Esophagus muscularis mucosa (tissue), 4 donors: ENCODE measurements at regions not wholly inside any gene's neighbourhood (a gene's known extent, or its start where the extent isn't known, plus 50 kb on each side); places are given as distances from the start of the nearest gene placed in this dataset.

ENCODE experiments used
- CTCF ChIP-seq, 3 experiments: fragments of 200-600 bp in 2 of 3; fragments of 450-650 bp in 1 of 3; sonication (generic) in 2 of 3; IDR thresholded peaks; one replicate each; pipeline ENCODE4 v1.5.1; 2017 to 2019; ENCODE audit warnings: antibody characterized with exemption in 3 of 3, mild to moderate bottlenecking in 2 of 3, moderate library complexity in 1 of 3
- EP300 ChIP-seq: sonication (generic); formaldehyde crosslinking; IDR thresholded peaks from one replicate; pipeline ENCODE4 v1.6.1; 2017; ENCODE audit warnings: antibody characterized with exemption
- POLR2A ChIP-seq: fragments of 450-650 bp; IDR thresholded peaks from one replicate; pipeline ENCODE4 v1.6.1; 2017; ENCODE audit warnings: antibody characterized with exemption, moderate library complexity, mild to moderate bottlenecking, low read depth
- POLR2AphosphoS5 ChIP-seq, 2 donors: sonication (generic); formaldehyde crosslinking; IDR thresholded peaks; one replicate each; pipeline ENCODE4 v1.6.1; 2017; ENCODE audit warnings: antibody characterized with exemption in 2 of 2

GRCh38 chr14:106276326-106277267 lies 750.2 kb downstream of the TMEM121 start:
- no peak for TF ChIP-seq CTCF (IDR thresholded peaks at IDR 0.05)
- no peak for TF ChIP-seq EP300
- TF ChIP-seq POLR2AphosphoS5 (IDR thresholded peaks at IDR 0.05), result no peak
- no peak for TF ChIP-seq POLR2A
